GM18861 (cell line): ENCODE measurements at regions not wholly inside any gene's neighbourhood (a gene's known extent, or its start where the extent isn't known, plus 50 kb on each side); places are given as distances from the start of the nearest gene placed in this dataset.

Experiments used
- ATAC-seq: cut with Tn5 transposase; IDR thresholded peaks from one replicate; pipeline ENCODE4 v1.9.1; 2021; ENCODE audit not compliant: unreplicated experiment

DNA sequence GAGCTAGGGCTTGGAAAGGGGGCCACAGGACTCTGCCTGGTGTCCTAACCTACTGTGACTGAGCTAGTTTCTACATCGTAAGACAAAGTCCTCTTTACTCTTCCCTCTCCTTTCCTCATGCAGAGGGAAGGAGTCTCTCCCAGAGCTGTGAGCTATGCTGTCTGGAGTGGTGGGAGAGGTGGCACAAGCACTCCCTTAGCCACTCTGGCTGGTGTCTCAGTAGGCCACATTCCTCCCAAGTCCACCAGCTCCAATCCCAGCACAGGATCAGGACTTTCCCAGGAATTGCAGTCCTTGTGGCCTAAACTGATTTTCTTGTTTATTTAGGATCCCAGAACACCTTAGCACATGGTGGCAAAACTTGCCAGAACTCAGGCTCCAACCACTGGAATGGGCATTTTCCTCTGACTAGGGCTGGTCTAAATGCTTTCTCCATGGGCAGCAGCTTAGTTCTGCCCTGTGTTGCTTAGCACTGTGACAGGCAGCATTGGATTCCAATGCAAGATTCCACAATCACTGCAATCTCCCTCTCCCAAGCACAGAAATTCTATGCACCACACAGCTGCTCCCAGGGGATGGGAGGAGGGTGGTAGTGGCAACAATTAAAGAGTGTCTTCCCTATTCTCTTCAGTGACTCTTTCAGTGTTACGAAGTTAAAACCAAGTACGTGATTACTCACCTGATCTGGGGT lies 733.3 kb downstream of the HACE1 start:
- no peak for ATAC-seq

DNA sequence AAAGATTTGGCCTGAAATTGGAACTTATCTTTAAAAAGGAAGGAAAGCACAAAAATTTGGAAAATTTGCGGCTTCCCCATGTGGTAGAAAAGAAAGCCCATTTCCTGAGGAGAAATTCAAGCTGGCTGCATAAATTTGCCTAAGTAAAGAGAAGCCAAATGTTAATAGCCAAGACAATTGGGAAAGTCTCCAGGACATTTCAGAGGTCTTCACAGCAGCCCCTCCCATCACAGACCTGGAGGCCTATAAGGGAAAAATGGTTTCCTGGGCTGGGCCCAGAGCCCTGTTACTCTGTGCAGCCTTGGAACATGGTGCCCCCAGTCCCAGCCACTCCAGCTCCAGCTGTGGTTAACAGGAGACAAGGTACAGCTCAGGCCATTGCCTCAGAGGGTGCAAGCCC lies 736.5 kb downstream of the HACE1 start:
- no peak for ATAC-seq

DNA sequence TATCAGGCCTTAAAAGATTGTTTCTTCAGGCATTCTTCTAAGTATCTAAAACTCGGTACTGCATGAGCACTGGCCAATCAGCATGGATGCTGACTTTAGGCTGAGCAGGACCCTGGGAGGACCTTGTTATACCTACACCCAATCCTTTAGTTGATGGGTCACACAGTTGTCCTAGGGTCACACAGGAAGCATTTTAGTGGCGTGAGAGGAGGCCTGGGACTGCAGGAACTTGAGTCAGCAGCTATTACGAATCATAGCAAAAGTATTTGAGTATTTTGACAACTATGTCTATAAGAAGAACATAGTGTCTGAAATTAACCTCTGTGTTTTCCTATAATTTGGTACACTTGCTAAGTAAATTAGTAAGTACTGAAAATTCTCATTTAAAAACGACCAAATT lies 741.4 kb downstream of the HACE1 start:
- no peak for ATAC-seq

DNA sequence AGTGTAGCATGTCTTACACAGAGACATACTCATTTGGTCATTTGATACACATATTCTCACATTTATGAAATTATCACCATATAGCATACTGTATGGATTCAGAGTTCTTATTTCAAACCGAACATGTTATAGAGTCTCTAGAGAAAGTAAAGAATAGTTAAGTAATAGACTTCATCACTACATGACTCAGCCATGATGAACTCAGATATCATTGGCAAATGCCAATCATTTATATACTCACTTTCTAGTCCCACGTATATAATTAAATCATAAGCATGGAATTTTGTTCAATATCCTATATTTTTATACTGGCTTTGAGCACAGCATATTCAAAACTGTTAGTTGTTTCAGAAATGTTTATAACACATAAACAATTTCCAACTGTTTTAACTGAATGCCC lies 749.9 kb downstream of the HACE1 start:
- no peak for ATAC-seq

DNA sequence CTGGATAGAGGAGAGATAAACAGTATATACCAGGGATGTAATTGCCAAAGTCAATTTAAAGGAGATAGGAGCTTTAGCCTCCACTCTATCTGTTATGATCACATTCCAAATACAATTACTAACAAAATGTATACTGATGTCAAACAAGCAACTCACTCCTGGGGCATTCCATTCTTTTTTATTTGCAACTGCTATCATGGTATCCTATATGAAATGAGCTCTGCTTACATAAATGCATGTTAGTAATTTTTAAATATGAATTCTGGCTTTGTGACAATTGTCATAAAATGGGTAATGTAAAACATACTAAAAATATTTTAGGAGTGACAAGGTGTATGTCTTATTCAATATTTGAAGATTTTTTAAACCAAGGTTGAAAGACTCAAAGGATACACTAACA lies 751.1 kb downstream of the HACE1 start:
- ATAC-seq = no peak

DNA sequence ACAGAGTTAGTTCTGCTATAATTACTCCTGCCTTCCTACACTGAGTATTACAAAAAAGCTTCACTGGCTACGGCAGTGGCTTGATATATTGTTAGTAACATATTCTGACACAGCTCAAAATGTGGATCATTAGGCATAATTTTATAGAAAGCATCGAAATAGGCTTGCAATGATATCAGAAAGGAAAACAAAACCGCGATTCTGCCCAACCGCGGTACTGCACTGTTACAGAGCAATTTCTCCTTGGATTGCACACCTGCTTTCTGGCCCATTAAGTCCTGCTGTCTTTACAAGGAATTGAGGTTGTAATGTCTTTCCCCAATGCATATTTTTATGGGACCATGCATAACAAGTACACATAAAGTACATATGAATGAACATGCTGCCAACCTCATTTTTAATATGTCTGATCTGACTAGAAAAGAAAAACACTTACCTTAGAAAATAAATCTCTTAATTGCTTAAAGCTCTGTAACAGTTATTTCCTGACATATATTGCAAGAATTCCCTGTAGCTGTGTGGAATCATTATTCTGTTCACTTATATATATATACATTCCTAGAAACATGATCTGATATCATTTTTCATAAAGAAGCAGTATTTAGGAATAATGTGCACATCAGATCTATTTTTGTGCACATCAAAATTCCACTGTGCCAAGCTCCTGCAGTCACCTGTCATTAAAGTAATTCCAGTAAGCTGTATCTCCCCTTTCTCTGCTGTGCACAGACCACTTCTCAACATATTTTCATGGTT lies 763.9 kb downstream of the HACE1 start:
- ATAC-seq = no peak

DNA sequence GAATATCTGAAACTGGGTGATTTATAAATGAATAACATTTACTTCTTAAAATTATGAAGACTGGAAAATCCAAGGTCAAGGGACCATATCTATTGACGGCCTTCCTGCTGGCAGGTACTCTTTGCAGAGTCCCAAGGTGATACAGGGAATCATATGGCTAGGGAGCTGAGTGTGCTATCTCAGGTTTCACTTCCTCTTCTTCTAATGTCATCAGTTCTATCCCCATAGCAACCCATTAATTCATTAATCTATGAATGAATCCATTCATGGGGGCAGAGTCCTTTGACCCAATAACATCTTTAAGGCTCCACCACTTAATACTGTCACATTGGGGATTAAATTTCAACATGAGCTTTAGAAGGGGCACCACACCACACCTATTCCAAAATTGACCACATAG lies 772.0 kb downstream of the HACE1 start:
- ATAC-seq = peak; percentile 80

DNA sequence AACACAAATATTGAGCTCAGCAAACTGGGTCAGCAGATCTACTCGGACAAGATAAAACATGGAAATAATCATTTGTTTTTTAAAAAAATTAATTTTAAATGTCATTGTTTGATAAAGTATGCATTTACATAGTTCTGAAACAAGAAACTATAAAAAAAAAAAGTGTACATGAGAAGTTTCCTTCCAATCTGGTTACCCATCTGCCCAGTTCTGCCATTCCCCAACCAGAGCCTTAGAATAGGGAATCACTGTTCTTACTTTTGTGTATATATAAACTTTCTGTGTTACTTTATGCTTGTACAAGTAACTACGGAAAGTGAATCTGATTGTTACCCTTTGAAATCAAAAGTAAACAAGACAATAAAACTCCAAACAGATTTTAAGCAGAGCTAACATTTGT lies 791.4 kb downstream of the HACE1 start:
- ATAC-seq = no peak

DNA sequence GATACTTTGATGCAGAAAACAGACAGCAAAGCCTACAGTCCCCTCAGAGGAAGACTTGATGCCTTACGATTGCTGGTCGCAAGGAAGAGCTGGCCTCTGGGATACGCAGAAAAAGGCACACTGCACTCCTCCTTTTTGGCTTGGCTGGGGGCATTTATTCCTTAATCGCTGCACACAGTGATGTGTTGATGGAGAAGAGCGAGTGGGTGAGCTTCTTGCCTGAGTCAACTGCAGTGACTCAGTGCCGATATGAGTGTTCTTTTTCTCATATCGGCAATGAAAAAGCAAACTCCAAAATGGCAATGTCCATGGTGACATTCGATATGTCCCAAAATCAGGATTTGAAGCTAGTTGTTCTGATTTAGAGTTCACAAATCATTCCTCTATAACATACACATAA lies 794.8 kb downstream of the HACE1 start:
- ATAC-seq = no peak

DNA sequence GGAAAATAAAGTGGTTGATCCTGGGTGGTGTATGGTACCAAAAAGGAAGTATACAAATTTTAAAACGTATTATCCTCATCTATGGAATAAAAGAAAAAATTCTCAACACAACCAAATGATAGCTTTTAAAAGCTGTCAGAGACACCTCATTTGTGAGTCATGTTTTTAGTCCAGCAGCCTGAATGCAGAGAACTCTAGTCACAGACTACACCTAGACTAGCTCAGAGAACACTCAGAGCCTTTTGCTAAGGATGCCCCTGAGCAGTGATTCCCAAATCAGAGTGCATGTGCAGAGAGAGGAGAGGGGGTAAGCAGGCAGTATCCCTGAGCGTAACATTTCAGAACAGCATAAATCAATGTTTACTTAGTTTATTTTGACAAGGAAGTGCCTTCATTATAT lies 809.3 kb downstream of the HACE1 start:
- no peak for ATAC-seq

DNA sequence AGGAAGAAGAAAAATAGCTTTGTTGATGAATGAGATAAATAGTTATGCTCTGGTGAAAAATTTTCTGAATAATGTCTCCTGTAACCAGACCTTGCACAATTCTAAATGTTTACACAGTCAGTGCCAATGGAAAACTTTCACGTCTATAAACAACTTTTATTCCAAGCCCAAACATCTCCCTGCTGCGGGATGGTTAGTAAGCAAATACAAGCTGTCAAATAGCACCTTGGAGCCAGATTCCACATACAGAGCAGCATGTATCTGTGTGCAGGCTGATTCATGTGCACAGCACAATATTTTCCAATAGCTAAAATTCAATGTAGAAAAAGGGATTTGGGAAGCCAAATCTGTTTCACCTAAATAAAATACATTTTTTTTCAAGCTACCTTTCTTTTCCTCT lies 813.3 kb downstream of the HACE1 start:
- ATAC-seq = no peak

DNA sequence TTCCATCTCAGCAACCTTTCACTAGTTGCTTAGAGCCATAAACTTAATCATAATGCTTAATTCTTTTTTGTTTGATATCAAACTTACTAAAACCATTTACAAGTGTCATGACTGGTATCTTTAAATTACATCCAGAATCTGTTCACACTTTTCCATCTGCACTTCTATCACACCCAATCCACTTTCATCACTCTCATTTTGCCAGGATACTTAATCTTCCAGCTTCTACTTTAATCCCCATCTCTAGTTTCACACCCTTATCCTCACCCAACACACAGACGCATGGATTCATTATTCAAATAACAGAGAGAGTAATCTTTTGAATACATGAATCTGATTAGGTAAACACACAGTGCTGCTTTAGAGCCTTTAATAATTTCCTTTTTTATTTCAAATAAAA lies 828.4 kb downstream of the HACE1 start:
- ATAC-seq = no peak

DNA sequence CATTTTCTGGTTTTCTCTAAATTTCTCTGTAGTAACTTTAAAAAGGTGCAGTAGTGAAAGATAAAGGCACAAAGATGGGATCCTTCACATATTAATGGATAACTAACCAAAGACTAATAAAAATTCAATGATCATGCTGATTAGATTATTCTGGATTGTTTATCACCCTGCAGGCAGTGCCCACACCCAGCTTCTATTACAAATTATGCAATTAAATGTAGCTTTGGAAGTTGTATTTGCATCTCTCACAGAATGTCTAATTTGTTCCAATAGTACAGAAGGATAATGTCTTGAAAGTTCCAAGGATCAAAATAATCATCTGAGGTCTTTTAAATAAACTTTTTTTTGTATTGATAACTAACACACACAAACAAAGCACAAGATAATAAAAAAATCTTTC lies 837.6 kb downstream of the HACE1 start:
- ATAC-seq = no peak

DNA sequence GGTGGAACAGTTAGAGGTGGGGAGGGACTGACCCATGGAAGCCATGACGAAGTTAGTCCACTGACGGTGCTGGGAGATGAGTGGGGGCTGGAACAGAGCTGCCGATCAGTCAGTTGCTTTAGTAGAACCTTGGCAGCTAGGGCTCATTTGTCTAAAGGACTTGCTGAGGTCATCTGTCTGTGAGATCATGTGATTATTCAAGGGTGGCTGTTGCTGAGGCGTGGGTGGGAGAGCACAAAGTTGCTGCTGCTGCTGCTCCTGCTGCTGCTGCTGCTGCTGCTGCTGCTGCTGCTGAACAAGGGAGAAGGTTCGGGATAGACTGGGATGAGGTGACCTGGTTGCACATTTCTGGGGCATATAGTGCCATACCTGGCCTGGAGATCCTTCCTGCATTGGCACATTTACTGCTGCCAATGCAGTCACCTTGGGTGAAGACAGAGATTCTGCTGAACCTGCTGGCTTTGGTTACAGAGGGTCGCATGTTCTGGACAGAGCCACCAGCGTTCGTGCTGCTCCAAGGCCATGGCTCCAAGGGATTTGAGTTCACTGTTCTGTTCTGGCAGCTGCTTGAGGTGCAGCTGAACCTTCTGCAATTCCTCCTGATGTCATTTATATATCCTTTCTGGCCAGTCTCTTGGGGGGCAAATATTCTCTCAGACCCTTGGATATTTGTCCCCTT lies 840.5 kb downstream of the HACE1 start:
- no peak for ATAC-seq

DNA sequence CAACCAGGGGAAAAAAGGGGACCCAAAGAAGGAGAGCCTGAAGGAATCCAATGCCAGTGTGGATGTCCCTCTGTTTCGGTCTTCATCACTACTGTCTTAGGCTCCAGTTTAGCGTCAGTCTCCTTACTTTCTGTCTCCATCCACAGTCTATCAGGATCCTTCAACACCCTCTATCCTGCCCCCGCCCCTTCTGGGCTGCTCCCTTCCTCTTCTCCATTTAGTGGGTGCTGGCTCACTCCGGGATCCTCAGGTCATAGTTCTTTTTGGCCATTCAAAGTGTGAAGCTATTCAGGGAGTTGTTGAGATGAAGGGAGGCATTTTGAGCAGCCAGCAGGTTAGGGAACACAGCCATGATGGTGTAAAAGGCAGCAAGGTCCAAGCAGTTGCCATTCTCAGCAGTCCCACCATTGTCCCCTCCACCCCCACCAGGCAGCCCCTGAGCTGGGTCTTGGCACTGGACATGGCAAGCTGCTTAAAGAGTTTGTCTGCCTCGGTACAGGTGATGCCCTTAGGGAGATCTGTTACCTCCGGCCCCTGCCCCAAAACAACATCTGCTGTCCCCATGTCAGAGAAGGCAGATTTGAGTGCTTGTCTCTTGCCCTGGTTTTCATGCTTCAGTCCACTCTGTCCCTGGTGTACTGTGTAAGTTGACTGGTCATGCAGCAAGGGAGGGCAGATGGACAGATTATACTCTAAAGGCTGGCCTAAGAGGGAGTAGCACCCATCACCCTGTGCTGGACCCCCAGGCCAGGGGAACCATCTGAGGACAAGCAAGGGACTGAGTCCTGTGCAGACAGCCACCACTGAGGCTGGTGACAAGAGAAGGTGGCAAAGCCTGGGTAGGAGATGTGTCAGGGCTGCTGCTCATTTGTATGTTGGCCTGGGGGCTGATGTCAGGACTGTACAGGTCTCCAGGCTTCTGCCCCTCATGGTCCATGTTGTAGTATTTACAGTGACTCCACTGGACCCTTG lies 842.0 kb downstream of the HACE1 start:
- ATAC-seq = no peak

DNA sequence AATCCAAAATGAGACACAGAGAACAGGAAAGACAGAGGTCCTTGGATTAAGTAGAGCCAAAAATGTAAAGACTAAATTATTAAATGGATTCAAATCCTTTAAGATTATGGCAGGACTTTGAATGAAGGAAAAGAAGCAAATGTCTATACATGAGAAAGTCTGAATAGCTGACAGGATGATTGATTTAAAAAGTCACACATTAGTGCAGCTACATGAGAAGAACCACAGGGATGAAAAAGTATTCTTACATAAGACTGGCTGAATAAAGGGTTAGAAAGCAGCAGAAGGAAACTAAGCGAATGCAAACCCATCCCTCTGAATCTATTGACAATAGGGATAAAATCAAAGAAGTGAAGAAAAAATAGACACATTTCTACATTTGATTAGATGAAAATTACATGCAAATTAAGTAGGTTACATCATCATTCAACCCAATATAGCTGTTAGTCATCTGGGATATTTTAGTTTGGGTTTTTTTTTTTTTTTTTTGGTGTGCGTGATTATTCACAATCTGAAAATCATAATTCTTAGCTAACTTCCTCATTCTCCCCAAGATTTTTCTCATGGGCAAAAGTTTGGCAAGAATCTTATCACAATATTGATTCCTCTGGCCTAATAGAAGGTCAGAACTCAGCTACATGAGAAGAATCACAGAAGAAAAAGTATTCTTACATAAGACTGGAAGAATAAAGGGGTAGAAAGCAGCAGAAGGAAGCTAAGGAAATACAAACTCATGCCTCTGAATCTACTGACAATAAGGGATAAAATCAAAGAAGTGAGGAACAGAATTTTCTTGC lies 845.4 kb downstream of the HACE1 start:
- no peak for ATAC-seq

DNA sequence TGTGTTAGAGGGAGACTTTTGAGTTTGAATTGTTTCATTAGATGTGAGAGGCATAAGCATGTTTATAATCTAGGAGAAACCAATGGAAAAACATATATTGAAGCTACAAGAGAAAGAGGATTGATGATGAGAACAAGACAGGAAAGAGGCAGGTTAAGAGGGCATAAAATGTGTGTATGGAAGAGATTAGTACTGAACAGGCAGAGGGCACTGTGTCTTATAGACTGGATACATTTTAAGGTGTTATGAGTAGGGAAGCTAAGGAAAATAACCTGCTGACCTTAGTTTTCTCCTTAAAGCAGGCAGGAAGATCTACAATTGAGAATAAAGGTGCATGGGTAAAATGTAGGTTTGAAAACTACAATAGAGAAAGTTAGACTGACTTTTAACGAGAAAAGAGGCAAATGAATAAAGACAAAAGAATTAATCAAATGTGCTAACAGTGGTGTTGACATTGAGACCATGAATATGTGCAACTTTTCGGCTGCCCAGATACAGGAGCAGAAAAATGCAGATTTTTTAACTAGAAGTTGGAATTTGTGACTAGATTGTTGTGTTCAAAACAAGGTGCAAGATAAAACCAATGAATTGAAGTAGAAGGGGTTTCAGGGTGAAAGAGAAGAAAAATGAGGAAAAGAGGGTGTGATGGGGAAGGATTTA lies 846.3 kb downstream of the HACE1 start:
- no peak for ATAC-seq

DNA sequence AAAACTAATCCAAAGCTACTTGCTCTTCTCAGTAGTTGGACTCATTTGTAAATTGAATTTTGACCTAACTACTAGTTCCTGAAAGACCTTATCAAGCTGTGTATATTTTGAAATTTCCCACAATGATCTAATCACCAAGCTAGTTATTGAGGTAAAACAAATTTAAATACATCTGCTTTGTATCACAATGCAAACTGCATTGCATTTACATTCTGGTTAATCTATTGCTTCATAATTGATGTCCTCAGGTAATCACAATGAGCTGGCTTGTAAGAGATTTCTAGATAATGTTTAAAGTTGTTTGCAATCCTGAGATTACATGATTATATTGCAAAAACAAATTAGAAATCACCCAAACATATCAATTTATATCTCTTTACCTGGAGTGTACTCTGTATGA lies 848.8 kb downstream of the HACE1 start:
- ATAC-seq = no peak

DNA sequence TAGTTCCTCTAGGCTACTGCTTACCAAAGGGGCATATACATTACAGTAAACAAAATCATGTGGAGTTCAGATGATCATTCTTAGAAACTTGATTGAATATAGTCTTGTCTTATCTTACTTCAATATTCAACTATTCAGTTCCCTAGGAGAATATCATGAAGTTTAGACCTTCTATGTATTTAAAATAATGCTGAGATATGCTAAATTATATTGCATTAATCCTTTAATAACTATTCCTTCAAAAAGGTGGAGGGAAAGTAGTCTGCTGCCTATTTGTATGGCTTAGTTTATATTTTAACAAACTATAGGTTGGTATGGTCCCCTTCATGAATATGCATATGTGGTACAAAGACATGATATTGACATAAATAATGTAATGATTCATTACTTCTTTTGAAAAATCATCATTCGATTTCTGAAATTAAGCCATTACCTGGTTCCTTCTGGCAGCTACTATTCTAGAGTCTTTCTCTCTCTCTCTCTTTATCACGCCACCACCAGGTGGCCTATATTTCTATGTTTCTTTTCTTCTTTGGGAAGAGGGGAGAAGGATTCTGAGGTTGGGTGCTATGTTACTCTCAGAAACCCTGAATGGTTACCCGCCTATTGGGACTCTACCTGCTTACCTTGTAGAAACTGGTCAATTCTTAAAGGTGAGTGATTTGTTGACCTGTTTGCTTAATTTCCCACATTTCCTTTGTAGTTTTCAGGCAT lies 855.8 kb downstream of the HACE1 start:
- ATAC-seq = no peak
